Effector memory CD8-positive, alpha-beta T cell (primary cell): ENCODE measurements at regions not wholly inside any gene's neighbourhood (a gene's known extent, or its start where the extent isn't known, plus 50 kb on each side); places are given as distances from the start of the nearest gene placed in this dataset.

Source experiments
- ATAC-seq: fragments of 150-1000 bp; cut with Tn5 transposase; replicated peaks from 2 replicates; pipeline ENCODE4 v1.10.0; 2021; ENCODE audit warnings: mild to moderate bottlenecking, moderate library complexity
- DNase-seq, 3 experiments: peaks; one replicate each; pipeline ENCODE4 v3.0.0; 2021
- H3K27ac Mint-ChIP-seq, 2 donors: one replicate each; pipeline ENCODE4 v1.8.0; 2022; ENCODE audit warnings: mild to moderate bottlenecking in 2 of 2, mixed read lengths in 2 of 2, moderate library complexity in 2 of 2
- H3K27me3 Mint-ChIP-seq, 2 donors: one replicate each; pipeline ENCODE4 v1.8.0; 2022; ENCODE audit warnings: mixed read lengths in 2 of 2
- H3K36me3 Mint-ChIP-seq: one replicate; pipeline ENCODE4 v1.8.0; 2022; ENCODE audit warnings: mild to moderate bottlenecking, moderate library complexity, mixed read lengths; ENCODE audit not compliant: insufficient read depth
- H3K4me1 Mint-ChIP-seq, 2 donors: one replicate each; pipeline ENCODE4 v1.8.0; 2022; ENCODE audit warnings: low read depth in 2 of 2, mixed read lengths in 2 of 2
- H3K4me3 Mint-ChIP-seq, 2 donors: one replicate each; pipeline ENCODE4 v1.8.0; 2022; ENCODE audit warnings: mild to moderate bottlenecking in 2 of 2, mixed read lengths in 2 of 2, moderate library complexity in 2 of 2
- H3K9me3 Mint-ChIP-seq, 2 donors: one replicate each; pipeline ENCODE4 v1.8.0; 2022; ENCODE audit warnings: mixed read lengths in 2 of 2

DNA sequence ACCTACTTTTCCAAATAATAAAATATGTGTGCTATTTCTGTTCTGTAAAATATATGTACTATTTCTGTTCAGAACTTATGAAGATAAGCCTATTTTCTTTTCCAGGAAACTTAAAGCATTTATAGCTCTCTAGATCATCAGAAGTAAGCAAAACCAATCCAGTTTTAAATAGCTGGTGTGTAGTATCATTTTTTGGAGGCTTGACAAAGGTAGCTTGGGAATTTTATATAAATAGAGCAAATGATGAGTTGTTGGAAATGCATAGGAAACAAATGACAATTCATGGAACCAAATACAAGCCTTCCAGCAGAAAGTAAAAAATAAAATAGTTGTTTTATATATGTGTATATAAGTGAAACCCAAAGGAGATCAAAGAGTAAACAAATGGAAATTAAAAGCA lies 1038.1 kb upstream of the ARRDC3 start:
- Mint-ChIP-seq H3K36me3 (no peaks in the 10 kb centered on the region), H3K4me1 (no peaks in the 10 kb centered on the region), H3K27ac (no peak overlapping the region), H3K4me3 (no peak overlapping the region), H3K9me3 (peaks cover 0 to 1% of the 10 kb centered on the region in 2 donors), H3K27me3 (no peaks in the 10 kb centered on the region)
- DNase-seq (no peak), ATAC-seq (no peak)

DNA sequence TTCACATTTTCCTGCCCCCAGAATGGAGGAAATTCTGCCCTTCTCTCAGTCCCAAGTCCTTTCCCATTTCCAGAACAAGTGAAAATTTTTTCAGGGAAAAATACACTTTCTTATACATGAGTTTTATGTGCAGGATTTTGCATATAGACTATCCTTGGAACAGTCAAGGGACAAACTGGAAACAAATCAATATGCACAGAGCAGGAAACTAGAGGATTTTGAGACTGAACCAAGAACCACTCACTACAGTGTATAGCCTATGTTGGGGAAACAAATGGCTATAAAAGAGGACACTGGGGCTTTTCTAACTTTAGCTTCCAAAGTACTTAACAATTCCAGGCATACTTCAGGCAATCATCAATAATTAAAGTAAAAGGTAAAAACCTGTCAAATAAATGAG lies 1036.1 kb upstream of the ARRDC3 start:
- no peak for ATAC-seq
- peaks cover 3 to 5% of the 10 kb centered on the region in 2 donors for H3K9me3 Mint-ChIP-seq

DNA sequence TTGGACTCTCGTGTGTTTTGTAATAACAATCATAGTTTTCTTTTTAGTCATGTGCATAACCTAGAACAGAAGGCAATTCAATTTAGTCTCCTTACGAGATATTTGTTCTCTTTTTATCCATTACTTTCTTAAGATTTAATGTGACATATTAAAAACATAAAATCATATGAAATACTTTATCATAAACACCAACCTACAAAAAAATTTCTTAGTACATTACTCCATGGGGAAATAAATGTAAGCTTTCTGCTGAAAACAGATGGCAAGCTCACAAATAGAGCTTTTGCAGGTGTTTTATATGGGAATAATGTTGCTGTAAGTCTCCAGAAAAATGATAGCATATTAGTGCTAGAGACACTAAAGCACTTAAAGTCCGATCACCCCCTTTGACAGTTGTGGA lies 1035.2 kb upstream of the ARRDC3 start:
- Mint-ChIP-seq H3K27me3 (no peaks in the 10 kb centered on the region), H3K36me3 (no peaks in the 10 kb centered on the region), H3K27ac (no peak overlapping the region), H3K9me3 (peaks cover 3 to 5% of the 10 kb centered on the region in 2 donors), H3K4me1 (no peaks in the 10 kb centered on the region), H3K4me3 (no peak overlapping the region)
- no peak for ATAC-seq
- no peak for DNase-seq

More for the DNA sequence above, 1036.1 kb upstream of the ARRDC3 start:
- no peaks in the 10 kb centered on the region for H3K36me3 Mint-ChIP-seq
- no peaks in the 10 kb centered on the region for H3K27me3 Mint-ChIP-seq
- H3K4me3 Mint-ChIP-seq = no peak overlapping the region
- no peak overlapping the region for H3K27ac Mint-ChIP-seq
- no peaks in the 10 kb centered on the region for H3K4me1 Mint-ChIP-seq
- DNase-seq = no peak

DNA sequence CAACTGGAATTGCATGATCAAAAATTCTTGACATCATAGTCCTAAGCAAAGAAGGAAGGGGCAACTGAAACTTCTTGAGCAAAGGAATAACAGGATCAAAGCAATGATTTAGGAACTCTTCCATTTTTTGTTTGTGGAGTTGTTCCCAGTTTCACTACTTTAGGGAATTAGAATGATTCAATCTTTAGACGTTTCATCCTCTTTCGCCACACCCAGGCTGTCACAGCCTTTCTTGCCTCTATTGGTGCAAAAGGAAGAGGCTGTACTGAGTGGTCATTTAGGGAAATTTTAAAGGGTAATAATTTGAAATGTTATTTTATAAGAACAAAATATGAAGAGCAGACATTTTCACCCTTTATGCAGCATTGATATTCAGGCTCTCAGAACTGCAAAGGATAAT lies 1026.0 kb upstream of the ARRDC3 start:
- Mint-ChIP-seq H3K4me3 (no peak overlapping the region), H3K9me3 (peaks cover 13 to 14% of the 10 kb centered on the region in 2 donors), H3K4me1 (no peaks in the 10 kb centered on the region), H3K27me3 (no peaks in the 10 kb centered on the region), H3K36me3 (no peaks in the 10 kb centered on the region), H3K27ac (no peak overlapping the region)
- DNase-seq = no peak
- no peak for ATAC-seq

DNA sequence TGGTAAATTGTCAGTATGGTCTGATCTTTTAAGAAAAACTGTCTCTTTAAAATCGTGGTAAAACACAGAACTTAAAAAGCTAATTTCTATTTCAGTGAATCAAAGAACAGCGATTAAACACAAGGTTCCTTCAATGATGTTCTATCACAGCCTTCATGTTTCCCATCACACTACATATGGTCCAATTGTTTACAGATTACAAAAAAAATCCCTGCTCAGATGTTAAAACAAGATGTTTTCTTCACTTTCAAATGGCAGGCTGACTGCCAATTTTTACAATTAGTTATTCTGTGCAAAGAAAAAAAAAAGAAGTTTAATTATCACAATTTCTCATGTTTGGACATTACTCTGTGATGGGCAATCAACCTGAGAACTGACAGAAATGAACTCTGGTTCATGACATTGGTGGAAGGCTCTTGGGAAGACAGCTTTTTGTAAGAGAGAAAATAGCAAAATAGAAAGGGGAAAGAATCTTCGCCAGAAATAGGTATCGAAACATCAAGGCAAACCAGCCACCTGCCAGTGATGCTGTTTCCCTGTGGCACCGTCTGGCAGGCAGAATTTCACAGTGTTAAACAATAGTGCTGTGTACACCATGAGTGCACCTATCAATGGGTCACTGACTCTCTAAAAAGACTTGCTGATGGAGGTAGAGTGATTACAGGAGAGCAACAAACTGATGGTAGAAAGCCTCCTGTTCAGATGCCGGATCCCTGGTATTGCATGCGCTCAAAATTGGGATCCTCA lies 1020.0 kb upstream of the ARRDC3 start:
- no peaks in the 10 kb centered on the region for H3K4me1 Mint-ChIP-seq
- H3K4me3 Mint-ChIP-seq = no peak overlapping the region
- H3K27ac Mint-ChIP-seq = no peak overlapping the region
- peaks cover 7 to 14% of the 10 kb centered on the region in 2 donors for H3K9me3 Mint-ChIP-seq
- no peak for DNase-seq
- no peaks in the 10 kb centered on the region for H3K36me3 Mint-ChIP-seq
- no peaks in the 10 kb centered on the region for H3K27me3 Mint-ChIP-seq
- no peak for ATAC-seq

DNA sequence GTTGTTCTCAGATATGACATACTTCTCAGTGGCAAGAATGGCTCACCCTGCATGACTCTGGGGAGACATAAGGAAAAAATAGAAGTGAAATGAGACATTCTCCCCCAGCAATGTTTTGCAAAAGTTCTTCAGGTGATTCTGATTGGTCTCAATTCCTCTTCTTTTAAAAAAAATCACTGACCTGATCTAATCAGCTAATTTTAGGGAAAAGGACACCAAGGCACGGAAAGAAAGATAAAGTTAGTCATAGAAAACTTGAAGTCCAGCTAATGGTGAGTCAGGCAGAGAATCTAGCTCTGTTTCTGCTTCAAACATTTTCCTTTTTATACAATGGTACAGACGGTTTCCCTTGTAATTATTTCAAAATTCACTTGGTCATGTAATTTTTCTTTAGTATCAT lies 1018.9 kb upstream of the ARRDC3 start:
- Mint-ChIP-seq H3K36me3 (no peaks in the 10 kb centered on the region), H3K9me3 (peaks cover 6 to 9% of the 10 kb centered on the region in 2 donors), H3K27ac (no peak overlapping the region), H3K4me3 (no peak overlapping the region), H3K4me1 (no peaks in the 10 kb centered on the region), H3K27me3 (no peaks in the 10 kb centered on the region)
- DNase-seq (no peak), ATAC-seq (no peak)

DNA sequence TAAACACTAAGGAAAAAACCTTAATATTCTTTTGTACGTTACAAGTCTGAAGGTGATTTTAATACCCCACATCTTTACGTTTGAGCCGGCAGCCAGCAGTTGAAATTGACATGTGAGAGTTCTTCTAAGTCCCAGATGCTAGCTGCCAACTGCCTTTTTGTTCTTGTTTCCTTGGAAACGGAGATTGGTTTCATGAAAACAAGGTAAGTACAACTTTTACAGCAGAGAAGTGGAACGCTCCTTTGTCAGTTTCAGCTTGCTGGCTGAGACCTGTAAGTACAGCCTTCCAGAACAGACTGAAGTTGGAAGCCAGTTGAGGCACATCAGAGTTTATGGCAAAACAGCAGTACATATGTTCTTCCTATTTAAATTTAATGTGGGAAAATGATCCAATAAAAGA lies 1018.4 kb upstream of the ARRDC3 start:
- Mint-ChIP-seq H3K27ac (no peak overlapping the region), H3K9me3 (peaks cover 3% of the 10 kb centered on the region in 2 donors), H3K4me1 (no peaks in the 10 kb centered on the region), H3K36me3 (no peaks in the 10 kb centered on the region), H3K4me3 (no peak overlapping the region), H3K27me3 (no peaks in the 10 kb centered on the region)
- no peak for DNase-seq
- ATAC-seq = no peak

DNA sequence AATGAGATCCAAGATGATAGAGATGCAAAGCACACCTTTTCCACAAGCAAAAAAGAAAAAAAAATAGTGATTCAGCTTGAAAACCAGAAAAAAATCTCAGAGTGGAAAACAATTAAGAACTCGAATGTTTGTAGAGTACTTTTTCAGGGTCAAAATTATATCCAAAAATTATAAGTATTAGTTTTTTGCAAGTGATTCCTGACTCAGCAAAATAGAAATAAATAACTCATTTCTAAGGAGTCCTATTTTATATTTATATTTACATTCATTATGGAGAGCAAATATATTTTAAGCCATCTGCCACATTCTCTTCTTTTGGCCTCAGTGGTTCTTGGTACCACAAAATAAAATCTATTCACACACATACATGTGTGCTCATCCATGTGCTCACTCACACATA lies 1011.8 kb upstream of the ARRDC3 start:
- no peak for DNase-seq
- H3K36me3 Mint-ChIP-seq = no peaks in the 10 kb centered on the region
- no peaks in the 10 kb centered on the region for H3K4me1 Mint-ChIP-seq
- H3K27ac Mint-ChIP-seq = no peak overlapping the region
- no peak overlapping the region for H3K4me3 Mint-ChIP-seq
- H3K9me3 Mint-ChIP-seq = peaks cover 2 to 6% of the 10 kb centered on the region in 2 donors
- ATAC-seq = no peak
- no peaks in the 10 kb centered on the region for H3K27me3 Mint-ChIP-seq

DNA sequence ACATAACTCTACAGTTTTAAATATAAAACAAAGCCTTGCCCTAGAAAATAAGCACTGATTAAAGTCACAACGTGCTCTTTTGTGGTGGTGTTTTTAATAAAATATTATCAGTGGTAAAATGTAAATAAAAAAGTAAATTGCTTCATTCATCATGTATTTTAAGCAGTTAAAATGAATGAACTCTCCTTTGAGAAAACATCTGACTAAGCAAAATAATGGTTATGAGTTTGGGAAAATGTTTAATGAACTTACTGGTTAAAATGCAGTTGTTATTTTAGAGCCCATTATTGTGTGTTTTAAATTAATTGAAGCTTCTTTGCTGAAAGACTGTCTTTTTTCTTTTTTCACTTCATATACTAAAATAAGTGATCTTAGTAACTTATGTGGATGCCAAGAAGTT lies 1007.5 kb upstream of the ARRDC3 start:
- Mint-ChIP-seq H3K4me1 (no peaks in the 10 kb centered on the region), H3K36me3 (no peaks in the 10 kb centered on the region), H3K27me3 (no peaks in the 10 kb centered on the region), H3K9me3 (peaks cover 2 to 6% of the 10 kb centered on the region in 2 donors), H3K27ac (no peak overlapping the region), H3K4me3 (no peak overlapping the region)
- no peak for ATAC-seq
- DNase-seq = no peak

DNA sequence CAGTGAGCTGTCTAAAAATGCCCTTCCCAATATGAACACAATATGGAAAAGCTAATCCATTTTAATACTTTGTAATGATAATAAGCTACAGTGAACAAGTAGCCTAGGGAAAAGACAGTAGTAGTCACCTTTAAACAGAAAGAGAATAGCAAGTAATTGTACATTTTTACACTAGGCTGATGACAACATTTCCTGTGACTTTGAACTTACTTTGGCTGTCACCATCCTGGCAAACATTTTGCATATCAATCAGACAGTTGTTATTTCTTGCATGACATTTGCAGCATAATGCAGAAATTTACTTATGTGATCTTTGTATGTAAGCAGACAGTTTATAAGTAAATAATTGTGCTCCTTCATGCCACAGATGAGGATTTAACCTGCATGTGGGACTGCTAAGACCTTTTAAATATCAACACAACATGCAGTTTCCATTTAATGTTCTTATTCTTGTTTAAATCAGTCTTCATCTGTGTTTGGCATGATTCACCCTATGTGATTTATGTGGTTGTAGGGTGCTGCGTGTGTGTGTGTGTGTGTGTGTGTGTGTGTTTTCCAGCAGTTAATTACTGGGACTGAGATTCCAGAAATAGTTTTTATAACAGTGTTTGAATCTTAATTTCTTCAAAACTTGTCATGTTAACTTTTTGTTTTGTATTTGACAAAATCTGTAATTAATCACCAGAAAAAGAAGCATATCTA lies 997.1 kb upstream of the ARRDC3 start:
- Mint-ChIP-seq H3K4me3 (no peak overlapping the region), H3K4me1 (no peaks in the 10 kb centered on the region), H3K36me3 (no peaks in the 10 kb centered on the region), H3K9me3 (peaks cover 7 to 9% of the 10 kb centered on the region in 2 donors), H3K27ac (no peak overlapping the region), H3K27me3 (no peaks in the 10 kb centered on the region)
- ATAC-seq = no peak
- DNase-seq = no peak

DNA sequence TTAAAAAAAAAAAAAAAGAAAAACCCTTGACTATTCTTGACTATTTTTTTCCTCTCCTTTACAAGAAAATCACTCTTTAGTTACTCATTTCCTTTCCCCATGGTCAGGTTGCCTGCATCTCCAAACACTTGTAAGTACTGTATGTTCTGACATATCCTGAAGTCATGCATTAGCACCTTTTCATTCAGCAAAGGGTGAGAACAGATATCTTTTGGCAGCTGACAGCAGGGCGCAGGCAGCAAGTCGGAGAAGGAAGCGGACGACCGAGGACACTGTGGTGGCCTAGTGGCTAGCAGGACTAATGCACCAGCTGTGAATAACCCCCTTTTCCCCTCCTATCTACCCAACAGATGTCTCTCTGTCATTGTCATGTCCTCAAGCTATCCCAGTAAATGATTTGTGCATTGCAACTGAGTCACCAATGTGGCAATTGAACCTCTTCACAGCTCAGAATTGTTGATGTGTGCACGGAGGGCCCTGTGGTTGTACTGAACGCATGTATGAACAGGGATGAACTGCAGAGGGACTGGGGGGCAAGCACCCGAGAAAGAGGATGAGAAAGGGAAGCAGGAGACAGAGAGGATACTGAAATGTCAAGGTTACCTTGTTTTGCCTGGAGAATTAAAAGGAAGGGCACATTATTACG lies 996.0 kb upstream of the ARRDC3 start:
- ATAC-seq = no peak
- Mint-ChIP-seq H3K27ac (no peak overlapping the region), H3K4me1 (no peaks in the 10 kb centered on the region), H3K36me3 (no peaks in the 10 kb centered on the region), H3K9me3 (peaks cover 7% of the 10 kb centered on the region in 2 donors), H3K4me3 (no peak overlapping the region), H3K27me3 (no peaks in the 10 kb centered on the region)
- DNase-seq = no peak

DNA sequence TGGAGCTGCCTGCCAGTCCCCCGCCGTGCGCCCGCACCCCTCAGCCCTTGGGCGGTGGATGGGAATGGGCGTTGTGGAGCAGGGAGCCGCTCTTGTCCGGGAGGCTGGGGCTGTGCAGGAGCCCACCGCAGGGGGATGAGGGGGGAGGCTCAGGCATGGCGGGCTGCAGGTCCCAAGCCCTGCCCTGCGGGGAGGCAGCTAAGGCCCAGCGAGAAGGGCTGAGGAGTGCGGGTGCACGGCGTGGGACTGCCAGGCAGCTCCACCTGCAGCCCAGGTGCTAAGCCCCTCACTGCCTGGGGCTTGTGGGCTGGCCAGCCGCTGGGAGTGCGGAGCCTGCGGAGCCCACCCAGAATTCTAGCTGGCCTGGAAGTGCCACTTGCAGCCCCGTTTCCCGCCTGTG lies 991.7 kb upstream of the ARRDC3 start:
- H3K36me3 Mint-ChIP-seq = no peaks in the 10 kb centered on the region
- ATAC-seq (no peak), DNase-seq (no peak)
- H3K27ac Mint-ChIP-seq = no peak overlapping the region
- H3K4me1 Mint-ChIP-seq = no peaks in the 10 kb centered on the region
- H3K9me3 Mint-ChIP-seq = peaks cover 3 to 14% of the 10 kb centered on the region in 2 donors
- H3K27me3 Mint-ChIP-seq = no peaks in the 10 kb centered on the region
- H3K4me3 Mint-ChIP-seq = no peak overlapping the region

DNA sequence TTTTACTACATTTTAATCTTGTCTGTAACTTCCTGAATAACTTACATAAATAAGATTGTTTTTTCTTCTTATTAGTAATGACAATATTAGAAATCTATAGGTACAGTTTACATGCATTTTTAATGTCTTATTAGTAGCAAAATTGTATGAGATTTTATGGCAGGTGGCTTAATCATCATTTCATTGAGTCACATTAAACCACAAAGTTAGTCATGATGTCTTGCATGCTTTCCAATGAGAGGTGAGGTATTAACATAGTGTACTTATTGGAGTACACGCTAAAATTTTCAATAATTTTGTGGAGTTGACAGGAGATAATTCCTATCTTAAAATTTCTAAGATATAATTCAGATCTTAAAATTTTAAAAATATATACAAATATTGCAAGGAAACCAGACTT lies 989.6 kb upstream of the ARRDC3 start:
- H3K4me3 Mint-ChIP-seq = no peak overlapping the region
- DNase-seq (no peak), ATAC-seq (no peak)
- H3K27me3 Mint-ChIP-seq = no peaks in the 10 kb centered on the region
- no peaks in the 10 kb centered on the region for H3K36me3 Mint-ChIP-seq
- peaks cover 1 to 21% of the 10 kb centered on the region in 2 donors for H3K9me3 Mint-ChIP-seq
- H3K27ac Mint-ChIP-seq = no peak overlapping the region
- H3K4me1 Mint-ChIP-seq = no peaks in the 10 kb centered on the region

DNA sequence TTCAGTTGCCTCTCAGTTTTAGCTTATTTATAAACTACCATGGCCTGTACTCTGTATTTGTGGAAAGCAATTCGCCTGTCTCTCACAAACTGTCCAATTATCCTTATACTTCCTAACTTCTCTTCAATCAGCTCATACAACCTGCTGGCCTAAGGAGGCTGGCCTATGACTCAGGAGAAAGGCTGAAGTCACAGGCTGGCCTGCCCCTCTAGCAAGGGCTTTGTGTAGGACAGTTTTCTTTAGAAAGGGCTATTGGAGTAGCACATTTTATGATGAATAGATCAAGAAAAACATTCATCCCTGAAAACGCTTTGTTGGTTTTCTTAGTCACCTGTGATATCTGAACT lies 988.7 kb upstream of the ARRDC3 start:
- no peak overlapping the region for H3K4me3 Mint-ChIP-seq
- peaks cover 1 to 21% of the 10 kb centered on the region in 2 donors for H3K9me3 Mint-ChIP-seq
- H3K27me3 Mint-ChIP-seq = no peaks in the 10 kb centered on the region
- DNase-seq = no peak
- no peak overlapping the region for H3K27ac Mint-ChIP-seq
- H3K36me3 Mint-ChIP-seq = no peaks in the 10 kb centered on the region
- ATAC-seq = no peak
- no peaks in the 10 kb centered on the region for H3K4me1 Mint-ChIP-seq
